AG10803 (cell line): ENCODE measurements at regions not wholly inside any gene's neighbourhood (a gene's known extent, or its start where the extent isn't known, plus 50 kb on each side); places are given as distances from the start of the nearest gene placed in this dataset.

ENCODE experiments used
- DNase-seq: peaks from one replicate; pipeline ENCODE4 v3.0.0; 2010; ENCODE audit warnings: low read depth
- H3K4me3 ChIP-seq: 2 replicates; pipeline ENCODE4 v1.5.1; 2011; ENCODE audit warnings: mild to moderate bottlenecking, low read length, control low read depth
- TF ChIP-seq, protein P1 (sequence below): conservative IDR thresholded peaks from 2 replicates; pipeline ENCODE4 v1.5.1; 2011; ENCODE audit warnings: mild to moderate bottlenecking, low read length, control low read depth, inconsistent platforms

DNA sequence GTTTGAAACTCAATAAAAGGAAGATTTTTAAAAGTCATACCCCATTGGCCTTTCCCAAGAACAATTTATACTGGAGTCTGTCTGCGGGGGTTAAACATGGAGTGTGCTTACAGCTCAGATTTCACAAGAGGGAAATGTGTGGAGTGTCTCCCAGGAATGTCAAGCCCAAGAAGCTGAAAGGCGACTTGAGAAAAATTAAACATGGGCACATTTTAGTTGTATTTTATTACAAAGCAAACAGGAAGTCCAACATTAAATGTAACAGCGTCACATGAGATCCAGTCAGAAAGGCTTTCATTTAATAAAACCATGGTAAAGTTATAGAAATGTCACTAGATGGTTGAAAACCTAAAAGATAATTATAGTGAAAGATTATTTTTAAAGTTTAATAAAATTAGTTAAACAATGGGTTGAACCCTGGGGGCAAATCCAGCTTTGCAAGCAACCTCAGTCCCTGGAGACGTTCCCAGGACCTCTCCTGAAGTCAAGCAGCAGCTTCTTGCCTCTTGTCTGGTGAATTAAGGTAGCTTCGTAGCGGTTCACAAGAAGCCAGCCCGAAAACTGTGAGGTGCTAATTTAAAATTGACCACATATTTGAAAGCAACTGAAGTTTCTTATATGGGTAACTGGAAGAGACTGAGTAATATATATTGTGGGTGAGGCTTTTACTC is 168.4 kb upstream of the EDNRA start:
- TF ChIP-seq, protein P1, sequence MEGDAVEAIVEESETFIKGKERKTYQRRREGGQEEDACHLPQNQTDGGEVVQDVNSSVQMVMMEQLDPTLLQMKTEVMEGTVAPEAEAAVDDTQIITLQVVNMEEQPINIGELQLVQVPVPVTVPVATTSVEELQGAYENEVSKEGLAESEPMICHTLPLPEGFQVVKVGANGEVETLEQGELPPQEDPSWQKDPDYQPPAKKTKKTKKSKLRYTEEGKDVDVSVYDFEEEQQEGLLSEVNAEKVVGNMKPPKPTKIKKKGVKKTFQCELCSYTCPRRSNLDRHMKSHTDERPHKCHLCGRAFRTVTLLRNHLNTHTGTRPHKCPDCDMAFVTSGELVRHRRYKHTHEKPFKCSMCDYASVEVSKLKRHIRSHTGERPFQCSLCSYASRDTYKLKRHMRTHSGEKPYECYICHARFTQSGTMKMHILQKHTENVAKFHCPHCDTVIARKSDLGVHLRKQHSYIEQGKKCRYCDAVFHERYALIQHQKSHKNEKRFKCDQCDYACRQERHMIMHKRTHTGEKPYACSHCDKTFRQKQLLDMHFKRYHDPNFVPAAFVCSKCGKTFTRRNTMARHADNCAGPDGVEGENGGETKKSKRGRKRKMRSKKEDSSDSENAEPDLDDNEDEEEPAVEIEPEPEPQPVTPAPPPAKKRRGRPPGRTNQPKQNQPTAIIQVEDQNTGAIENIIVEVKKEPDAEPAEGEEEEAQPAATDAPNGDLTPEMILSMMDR = no peak
- DNase-seq = peak; percentile 25
- H3K4me3 ChIP-seq = no peak overlapping the region

GRCh38 chr4:147313108-147313507 is 167.8 kb upstream of the EDNRA start:
- no peak for DNase-seq
- no peak overlapping the region for H3K4me3 ChIP-seq
- TF ChIP-seq, protein P1 = no peak

DNA sequence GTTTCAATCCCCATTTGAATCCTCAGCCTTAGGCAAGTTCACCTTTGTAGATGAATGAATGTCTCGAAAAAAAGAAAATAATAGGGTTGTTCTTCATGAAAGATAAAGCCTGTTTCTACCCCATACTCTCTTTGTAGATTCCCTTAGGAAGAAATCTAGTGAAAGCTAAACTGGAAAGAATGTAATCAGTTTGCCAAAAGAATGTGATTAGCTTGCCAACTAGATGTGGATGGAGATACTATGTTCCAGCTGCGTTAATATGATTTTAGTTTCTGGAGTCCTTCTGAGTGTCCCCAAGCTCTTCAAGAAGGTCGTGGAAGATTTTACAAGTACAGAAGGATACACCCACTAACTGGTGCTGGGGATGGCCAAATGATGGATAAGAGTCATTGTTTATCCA is 162.3 kb upstream of the EDNRA start:
- DNase-seq = peak; percentile 34
- TF ChIP-seq, protein P1 = no peak
- no peak overlapping the region for H3K4me3 ChIP-seq

DNA sequence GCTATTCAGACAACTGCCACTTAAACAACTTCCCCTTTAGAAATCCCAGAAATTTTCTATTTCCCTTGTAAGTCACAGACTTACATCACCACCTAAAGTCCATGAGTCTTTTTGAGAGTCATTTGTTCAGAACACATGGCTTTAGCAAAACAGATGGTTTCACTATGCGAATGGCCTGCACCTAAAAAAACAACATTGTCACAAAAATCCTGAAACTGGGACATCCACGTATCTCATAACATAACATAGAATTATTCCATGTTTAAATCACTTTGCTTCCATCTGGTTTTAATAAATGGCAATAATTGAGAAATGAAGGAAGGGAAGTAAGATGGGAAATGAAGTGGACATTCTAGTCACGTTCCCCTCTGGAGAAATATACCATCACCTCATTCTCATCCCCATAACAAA is 155.3 kb upstream of the EDNRA start:
- TF ChIP-seq, protein P1 = no peak
- no peak overlapping the region for H3K4me3 ChIP-seq
- peak; percentile 69 for DNase-seq

DNA sequence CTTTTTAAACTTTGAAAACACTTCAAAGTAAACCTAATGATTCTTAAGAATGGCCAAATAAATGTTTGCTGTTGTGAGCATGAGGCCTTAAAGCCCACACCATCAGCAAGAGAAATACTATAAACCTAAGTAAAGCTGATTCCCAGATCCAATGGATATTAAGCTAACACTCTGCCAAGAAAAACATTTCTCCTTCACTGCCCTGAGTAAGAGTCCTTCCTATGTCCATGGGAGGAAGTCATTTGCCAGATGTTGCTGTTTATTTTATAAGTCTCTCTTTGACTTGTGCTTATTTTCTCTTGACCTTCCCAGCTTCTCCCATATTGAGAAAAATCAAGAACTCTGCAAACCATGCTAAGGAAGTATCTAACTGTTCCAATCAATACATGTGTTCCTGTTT is 154.3 kb upstream of the EDNRA start:
- peak; percentile 7 for DNase-seq
- no peak overlapping the region for H3K4me3 ChIP-seq
- TF ChIP-seq, protein P1 = no peak

DNA sequence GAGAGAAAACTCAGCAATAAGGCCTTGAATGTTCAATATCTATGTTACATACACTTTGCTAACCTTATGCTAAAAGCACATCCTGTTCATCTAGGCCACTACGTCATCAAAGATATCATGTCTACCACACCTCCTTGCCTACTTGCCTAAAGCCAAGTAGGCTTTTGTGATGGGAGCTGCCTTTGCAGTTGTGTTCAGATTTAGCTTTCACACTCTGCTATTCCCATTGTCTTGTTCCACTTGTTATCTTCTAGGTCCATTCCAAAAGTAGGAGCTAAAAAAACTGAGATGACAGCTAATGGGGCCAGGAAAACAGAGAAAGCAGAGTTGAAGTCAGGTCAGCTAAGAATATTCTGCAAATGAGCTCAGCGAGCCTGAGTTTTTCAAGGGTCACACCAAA is 153.6 kb upstream of the EDNRA start:
- no peak overlapping the region for H3K4me3 ChIP-seq
- no peak for DNase-seq
- TF ChIP-seq, protein P1 = no peak

- TF ChIP-seq, protein P1 = no peak
- no peak overlapping the region for H3K4me3 ChIP-seq
- no peak for DNase-seq
Observed at GRCh38 chr4:147328189-147328588, 152.7 kb upstream of the EDNRA start.
